GM20000 (cell line): ENCODE measurements at regions not wholly inside any gene's neighbourhood (a gene's known extent, or its start where the extent isn't known, plus 50 kb on each side); places are given as distances from the start of the nearest gene placed in this dataset.

Experiments used
- DNase-seq: peaks from one replicate; pipeline ENCODE4 v3.0.0; 2012; ENCODE audit warnings: low spot score
- TF ChIP-seq, protein P1 (sequence below): IDR thresholded peaks from 2 replicates; pipeline ENCODE4 v1.5.1; 2012; ENCODE audit warnings: mild to moderate bottlenecking, control low read depth; ENCODE audit errors: extremely low read depth, missing control alignments

GRCh38 chr13:73367886-73368285 is 309.1 kb downstream of the KLF5 start:
- DNase-seq = no peak
- TF ChIP-seq, protein P1, sequence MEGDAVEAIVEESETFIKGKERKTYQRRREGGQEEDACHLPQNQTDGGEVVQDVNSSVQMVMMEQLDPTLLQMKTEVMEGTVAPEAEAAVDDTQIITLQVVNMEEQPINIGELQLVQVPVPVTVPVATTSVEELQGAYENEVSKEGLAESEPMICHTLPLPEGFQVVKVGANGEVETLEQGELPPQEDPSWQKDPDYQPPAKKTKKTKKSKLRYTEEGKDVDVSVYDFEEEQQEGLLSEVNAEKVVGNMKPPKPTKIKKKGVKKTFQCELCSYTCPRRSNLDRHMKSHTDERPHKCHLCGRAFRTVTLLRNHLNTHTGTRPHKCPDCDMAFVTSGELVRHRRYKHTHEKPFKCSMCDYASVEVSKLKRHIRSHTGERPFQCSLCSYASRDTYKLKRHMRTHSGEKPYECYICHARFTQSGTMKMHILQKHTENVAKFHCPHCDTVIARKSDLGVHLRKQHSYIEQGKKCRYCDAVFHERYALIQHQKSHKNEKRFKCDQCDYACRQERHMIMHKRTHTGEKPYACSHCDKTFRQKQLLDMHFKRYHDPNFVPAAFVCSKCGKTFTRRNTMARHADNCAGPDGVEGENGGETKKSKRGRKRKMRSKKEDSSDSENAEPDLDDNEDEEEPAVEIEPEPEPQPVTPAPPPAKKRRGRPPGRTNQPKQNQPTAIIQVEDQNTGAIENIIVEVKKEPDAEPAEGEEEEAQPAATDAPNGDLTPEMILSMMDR = no peak

GRCh38 chr13:73366241-73366640 is 307.4 kb downstream of the KLF5 start:
- TF ChIP-seq, protein P1 = no peak
- DNase-seq = no peak

DNA sequence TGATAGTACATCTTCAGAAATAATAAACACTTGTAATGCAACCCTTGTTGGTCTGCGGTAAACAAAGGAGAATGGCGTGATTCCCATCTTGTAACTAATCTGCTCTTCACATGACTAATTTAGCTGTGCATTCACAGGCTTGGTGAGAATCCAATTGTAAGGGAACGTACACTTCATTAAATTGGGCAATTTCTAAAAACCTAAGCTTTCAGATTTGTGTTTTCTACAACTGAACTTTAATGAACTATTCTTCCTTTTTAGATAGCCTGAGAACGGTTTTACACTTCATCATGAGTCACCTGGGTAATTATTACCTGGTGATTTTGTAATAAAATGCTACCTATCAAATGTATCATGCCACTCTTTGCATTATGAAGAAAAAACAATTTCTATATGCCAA is 306.9 kb downstream of the KLF5 start:
- no peak for DNase-seq
- TF ChIP-seq, protein P1 = no peak

DNA sequence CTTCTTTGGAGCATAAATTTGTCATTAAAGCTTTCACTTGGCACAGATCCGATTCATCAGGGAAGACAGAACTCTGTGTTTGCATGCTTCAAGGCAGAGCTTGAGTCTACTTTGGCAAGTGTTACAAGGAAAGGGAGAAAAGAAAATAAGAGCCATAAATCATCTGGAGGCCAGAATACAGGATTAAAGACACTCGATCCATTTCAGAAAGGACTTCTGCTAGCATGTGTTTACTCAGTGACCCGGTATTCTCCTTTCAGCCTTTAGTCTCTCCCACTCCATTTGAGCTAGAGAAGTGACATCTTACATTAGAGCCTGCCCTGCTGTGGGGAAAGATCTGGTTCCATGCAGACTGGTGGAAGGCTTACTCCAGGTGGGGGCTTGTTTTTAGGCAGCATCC is 306.4 kb downstream of the KLF5 start:
- DNase-seq = no peak
- TF ChIP-seq, protein P1 = no peak

GRCh38 chr13:73364736-73365135 is 305.9 kb downstream of the KLF5 start:
- TF ChIP-seq, protein P1 = no peak
- no peak for DNase-seq

GRCh38 chr13:73358606-73359095 is 299.8 kb downstream of the KLF5 start:
- no peak for DNase-seq
- TF ChIP-seq, protein P1 = no peak

DNA sequence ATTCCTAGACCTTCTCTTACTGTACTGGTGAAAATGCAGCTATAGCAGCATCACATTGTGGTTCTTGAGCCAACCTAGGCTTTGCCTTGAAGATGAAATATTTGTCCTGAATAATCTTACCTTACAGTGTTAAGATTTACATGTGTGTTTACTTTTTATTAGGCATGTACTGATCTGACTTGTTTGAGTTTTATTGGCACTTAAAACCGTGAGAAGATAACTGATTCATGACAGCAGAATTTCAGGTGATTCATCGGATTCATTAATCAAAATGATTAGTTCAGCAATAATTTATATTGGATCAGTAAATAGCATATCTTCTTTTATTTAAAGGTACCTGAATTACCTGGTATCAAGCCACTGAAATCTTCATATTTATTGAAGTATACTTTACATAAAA is 296.3 kb downstream of the KLF5 start:
- TF ChIP-seq, protein P1 = no peak
- DNase-seq = no peak
